Heart right ventricle (tissue), 16 donors: ENCODE measurements at regions not wholly inside any gene's neighbourhood (a gene's known extent, or its start where the extent isn't known, plus 50 kb on each side); places are given as distances from the start of the nearest gene placed in this dataset.
"Not testable (repeated sequence)": the region's sequence is repeated elsewhere in the genome, so short reads cannot be mapped to it uniquely, and the experiment has no call there.

Source experiments
- ATAC-seq, 8 donors: fragments of 200-7000 bp; cut with Tn5 transposase; one replicate each; pipeline ENCODE4 v1.9.1; 2020; ENCODE audit warnings: mild to moderate bottlenecking in 8 of 8, moderate library complexity in 8 of 8, moderate number of reproducible peaks in 1 of 8
- DNase-seq, 2 donors: peaks; one replicate each; pipeline ENCODE4 v3.0.0-alpha.2; 2020
- H3K27ac ChIP-seq, 10 donors: fragments of 200-600 bp; sonication (generic) in 2 of 10; one replicate each; pipeline versions ENCODE4 v1.5.0 to v1.8.0; 2020 to 2022; ENCODE audit warnings: mild to moderate bottlenecking in 3 of 10
- H3K27me3 ChIP-seq, 7 donors: fragments of 200-600 bp; one replicate each; pipeline ENCODE4 v1.8.0; 2021 to 2022; ENCODE audit warnings: mild to moderate bottlenecking in 2 of 7
- H3K36me3 ChIP-seq, 9 donors: fragments of 200-600 bp; sonication (generic) in 1 of 9; one replicate each; pipeline versions ENCODE4 v1.5.0 to v1.8.0; 2020 to 2022; ENCODE audit warnings: mild to moderate bottlenecking in 2 of 9
- H3K4me1 ChIP-seq, 9 donors: fragments of 200-600 bp; sonication (generic) in 1 of 9; one replicate each; pipeline versions ENCODE4 v1.5.0 to v1.8.0; 2020 to 2022; ENCODE audit warnings: mild to moderate bottlenecking in 4 of 9
- H3K4me3 ChIP-seq, 10 donors: fragments of 200-600 bp; sonication (generic) in 2 of 10; one replicate each; pipeline versions ENCODE4 v1.5.0 to v1.8.0; 2020 to 2022; ENCODE audit warnings: mild to moderate bottlenecking in 7 of 10, moderate library complexity in 2 of 10
- H3K9me3 ChIP-seq, 11 donors: fragments of 200-600 bp in 10 of 11; sonication (generic) in 2 of 11; one replicate each; pipeline versions ENCODE4 v1.5.0 to v1.8.0; 2013 to 2022; ENCODE audit warnings: mild to moderate bottlenecking in 2 of 11, control low read depth in 1 of 11, moderate library complexity in 1 of 11
- CTCF ChIP-seq, 9 donors: fragments of 200-600 bp; sonication (generic) in 2 of 9; IDR thresholded peaks; one replicate each; pipeline versions ENCODE4 v1.5.0 to v1.8.0; 2021 to 2022; ENCODE audit warnings: antibody characterized with exemption in 9 of 9, mild to moderate bottlenecking in 5 of 9, moderate library complexity in 1 of 9
- WGBS, 2 donors: extraction: QIAGEN DNeasy Blood & Tissue Kit; methylation state at CpG; one replicate each; pipeline ENCODE4 v1.1.7; 2013; ENCODE audit warnings: inconsistent platforms in 1 of 2; 5-methylcytosine and 5-hydroxymethylcytosine counted together
- intact Hi-C, 10 donors: fragments of 100-400 bp; cut with DNase I; formaldehyde crosslinking; loops; one replicate each; pipeline versions ENCODE4 v1.11.1 to v1.14.2; 2022
- donor health status: Arrhythmogenic right ventricular cardiomyopathy.
- donor health status: ischemic (EF 13 %, LVEDD 7.1; RV severe dilation, severe dysfunction).
- donor health status: healthy with polysubstance abuse.
- donor health status: DM: no; HTN: yes; CAD: no.
- donor health status: DM: no; HTN: no; CAD: no.
- donor health status: ischemic (EF 25% LVEDD 6.9; RV normal size, moderate dysfunction).
- donor health status: ischemic (EF 25% LVEDD 5.7; RV mildly dilated, moderate dysfunction).
- donor health status: healthy.
- donor health status: DM: yes; HTN: yes; CAD: no.
- donor health status: Ischemic cardiomyopathy.
- donor health status: ischemic (EF 35%, LVEDD 5.7; RV mildly dilated, moderate dysfunction).
- donor health status: nonischemic (EF 11% LVEDD 7.7; RV severe dilation, severe dysfunction).
- donor health status: DM: yes; HTN: yes; CAD: no.
- donor health status: PGD.
- donor health status: ischemic (EF 29% LVEDD 5.4; RV normal size, mild dysfunction).
- donor health status: nonischemic (EF 23%, LVEDD 6.1; RV moderate dilation, normal function).

- Histone ChIP-seq H3K4me1 (peaks cover 0 to 7% (median 0%) of the 10 kb centered on the region in 9 donors), H3K36me3 (no peaks in the 10 kb centered on the region), H3K4me3 (no peak overlapping the region), H3K27ac (no peak overlapping the region), H3K27me3 (no peaks in the 10 kb centered on the region), H3K9me3 (no peaks in the 10 kb centered on the region)
- intact Hi-C loops = no loop called here
- TF ChIP-seq CTCF (IDR thresholded peaks at IDR 0.05) = no peak
- ATAC-seq (no peak), DNase-seq (no peak)
- 92 to 96% methylated on average over 6 of the region's 6 CpGs for WGBS, 2 donors
Measured at GRCh38 chr6:2598867-2599266, 151.9 kb downstream of the MYLK4 start.

- H3K9me3 ChIP-seq = no peaks in the 10 kb centered on the region
- peaks cover 0 to 7% (median 0%) of the 10 kb centered on the region in 9 donors for H3K4me1 ChIP-seq
- 77 to 80% methylated on average over 4 of the region's 4 CpGs for WGBS, 2 donors
- intact Hi-C loops = no loop called here
- no peak for DNase-seq
- no peaks in the 10 kb centered on the region for H3K27me3 ChIP-seq
- H3K27ac ChIP-seq = no peak overlapping the region
- no peak overlapping the region for H3K4me3 ChIP-seq
- H3K36me3 ChIP-seq = no peaks in the 10 kb centered on the region
- TF ChIP-seq CTCF (IDR thresholded peaks at IDR 0.05) = no peak
- ATAC-seq = no peak
Measured at GRCh38 chr6:2597991-2598390, 152.7 kb downstream of the MYLK4 start.

GRCh38 chr6:2597457-2597856, 153.3 kb downstream of the MYLK4 start:
- H3K27me3 ChIP-seq, H3K4me1 ChIP-seq, H3K4me3 ChIP-seq, ATAC-seq, H3K27ac ChIP-seq, H3K36me3 ChIP-seq, H3K9me3 ChIP-seq, DNase-seq, intact Hi-C loops: not testable (repeated sequence)
- 93 to 95% methylated on average over 2 of the region's 2 CpGs for WGBS, 2 donors

- H3K36me3 ChIP-seq = no peaks in the 10 kb centered on the region
- TF ChIP-seq CTCF (IDR thresholded peaks at IDR 0.05) = peak in 5 of 9 donors; percentile 12 to 35 (median 20)
- H3K9me3 ChIP-seq = no peaks in the 10 kb centered on the region
- H3K4me1 ChIP-seq = peaks cover 0 to 7% (median 0%) of the 10 kb centered on the region in 9 donors
- intact Hi-C loops = no loop called here
- WGBS, 2 donors = 42 to 48% methylated on average over 1 of the region's 1 CpG
- DNase-seq (no peak), ATAC-seq (no peak)
- no peak overlapping the region for H3K4me3 ChIP-seq
- no peaks in the 10 kb centered on the region for H3K27me3 ChIP-seq
- no peak overlapping the region for H3K27ac ChIP-seq
Measured at GRCh38 chr6:2596222-2596621, 154.5 kb downstream of the MYLK4 start.

DNA sequence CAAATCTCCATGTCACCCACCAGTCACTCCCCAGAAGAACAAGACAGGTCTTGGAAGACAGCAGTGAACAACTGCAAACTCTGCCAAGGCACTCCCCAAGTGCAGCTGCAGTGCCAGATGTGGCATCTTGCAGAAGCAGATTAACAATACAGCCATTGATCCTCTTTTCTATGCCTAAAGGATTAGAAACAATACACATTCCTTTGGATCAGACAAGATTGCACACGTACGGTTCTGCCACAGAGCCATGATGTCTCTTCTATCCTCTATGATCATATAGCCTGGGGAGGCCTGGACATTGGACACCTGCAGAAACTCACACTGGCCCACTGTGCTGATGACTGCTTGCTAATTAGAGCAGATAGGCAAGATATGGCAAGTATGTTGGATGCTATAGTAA, 155.9 kb downstream of the MYLK4 start:
- no peak for TF ChIP-seq CTCF (IDR thresholded peaks at IDR 0.05)
- intact Hi-C loops = no loop called here
- 57 to 94% methylated on average over 2 of the region's 2 CpGs for WGBS, 2 donors
- H3K36me3 ChIP-seq = no peaks in the 10 kb centered on the region
- H3K4me1 ChIP-seq = peaks cover 0 to 7% (median 0%) of the 10 kb centered on the region in 9 donors
- H3K4me3 ChIP-seq = no peak overlapping the region
- no peaks in the 10 kb centered on the region for H3K27me3 ChIP-seq
- no peak for ATAC-seq
- no peak for DNase-seq
- H3K9me3 ChIP-seq = no peaks in the 10 kb centered on the region
- H3K27ac ChIP-seq = no peak overlapping the region
